Lower leg skin (tissue), 4 donors: ENCODE measurements at regions not wholly inside any gene's neighbourhood (a gene's known extent, or its start where the extent isn't known, plus 50 kb on each side); places are given as distances from the start of the nearest gene placed in this dataset.

Experiments
- DNase-seq, 2 donors: peaks; one replicate each; pipeline ENCODE4 v3.0.0-alpha.2; 2019; ENCODE audit warnings: low spot score in 2 of 2
- H3K4me3 ChIP-seq: fragments of 200-600 bp; sonication (generic); 2 replicates; pipeline ENCODE4 v1.5.1; 2017; ENCODE audit warnings: mild to moderate bottlenecking, low read depth; ENCODE audit not compliant: poor library complexity, severe bottlenecking
- CTCF ChIP-seq, 3 donors: fragments of 450-650 bp; IDR thresholded peaks; one replicate each; pipeline ENCODE4 v1.5.1; 2016; ENCODE audit warnings: antibody characterized with exemption in 3 of 3, mild to moderate bottlenecking in 3 of 3, moderate library complexity in 2 of 3
- POLR2A ChIP-seq, 2 donors: fragments of 450-650 bp; IDR thresholded peaks; one replicate each; pipeline ENCODE4 v1.6.1; 2016 to 2017; ENCODE audit warnings: antibody characterized with exemption in 2 of 2, mild to moderate bottlenecking in 1 of 2, moderate library complexity in 1 of 2
- whole genome bisulfite sequencing, 2 donors: methylation state at CpG; one replicate each; pipeline ENCODE4 v1.1.5; 2018; 5-methylcytosine and 5-hydroxymethylcytosine counted together
- intact Hi-C: fragments of 100-400 bp; cut with DNase I; formaldehyde crosslinking; loops from one replicate; pipeline ENCODE4 v1.15.0; 2023; ENCODE audit warnings: low total_unique reads

DNA sequence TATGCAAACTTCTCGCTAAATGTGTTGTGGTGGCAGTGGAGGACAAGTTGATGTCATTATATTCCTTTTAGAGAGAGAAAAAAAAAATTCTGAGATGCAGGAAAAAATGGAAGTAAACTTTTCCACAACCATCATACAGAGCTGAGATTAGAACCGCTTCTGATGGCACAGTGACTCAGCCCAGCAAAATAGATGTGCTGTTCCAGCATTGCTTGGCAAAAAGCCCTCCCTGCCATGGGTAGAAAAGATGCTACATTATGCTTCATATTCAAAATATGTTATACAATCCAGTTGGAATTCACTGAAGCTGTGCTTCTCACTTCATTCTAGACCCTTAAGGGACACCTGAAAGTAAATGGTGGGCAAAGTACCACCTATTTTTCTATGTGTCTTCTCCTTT is 1047.6 kb upstream of the FANCL start:
- no peak for DNase-seq
- intact Hi-C loops = no loop called here
- 58 to 64% methylated on average over 2 of the region's 2 CpGs for WGBS, 2 donors
- no peak overlapping the region for H3K4me3 ChIP-seq
- TF ChIP-seq CTCF (IDR thresholded peaks at IDR 0.05) = no peak
- TF ChIP-seq POLR2A (IDR thresholded peaks at IDR 0.05) = no peak

DNA sequence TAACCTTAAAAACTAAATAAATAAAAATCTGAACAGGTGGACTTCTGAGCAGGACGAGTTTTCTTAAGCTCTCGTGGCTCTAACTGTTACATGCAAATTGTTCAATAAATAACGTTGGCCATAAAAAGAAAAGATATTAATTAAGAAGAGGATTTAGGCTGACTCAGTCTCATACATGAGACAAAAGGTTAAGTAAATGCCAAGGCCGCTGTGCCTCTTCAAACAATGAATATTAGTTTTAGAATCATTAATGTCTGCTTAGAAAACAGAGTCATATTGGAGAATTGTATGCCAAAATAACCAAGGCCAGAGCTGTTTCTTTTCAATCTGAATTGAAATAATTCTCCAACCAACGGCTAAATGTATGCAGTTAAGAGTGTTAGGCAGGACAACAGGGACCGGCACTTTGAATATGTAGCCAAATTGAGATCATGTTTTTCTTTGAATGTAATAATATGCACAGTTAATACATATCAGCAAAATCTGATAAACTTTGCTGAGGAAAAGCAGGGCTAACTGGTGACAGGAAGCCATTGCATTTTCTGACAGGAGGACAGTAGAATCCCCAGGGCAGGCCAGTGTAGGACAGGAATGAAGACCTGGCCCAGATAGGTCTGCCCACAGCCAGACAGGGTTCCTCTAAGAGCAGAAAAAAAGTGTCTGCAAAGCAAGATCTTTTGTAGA is 1041.4 kb upstream of the FANCL start:
- WGBS, 2 donors = 76 to 77% methylated on average over 6 of the region's 6 CpGs
- DNase-seq = no peak
- TF ChIP-seq CTCF (IDR thresholded peaks at IDR 0.05) = no peak
- TF ChIP-seq POLR2A (IDR thresholded peaks at IDR 0.05) = no peak
- H3K4me3 ChIP-seq = no peak overlapping the region
- intact Hi-C loops = no loop called here

DNA sequence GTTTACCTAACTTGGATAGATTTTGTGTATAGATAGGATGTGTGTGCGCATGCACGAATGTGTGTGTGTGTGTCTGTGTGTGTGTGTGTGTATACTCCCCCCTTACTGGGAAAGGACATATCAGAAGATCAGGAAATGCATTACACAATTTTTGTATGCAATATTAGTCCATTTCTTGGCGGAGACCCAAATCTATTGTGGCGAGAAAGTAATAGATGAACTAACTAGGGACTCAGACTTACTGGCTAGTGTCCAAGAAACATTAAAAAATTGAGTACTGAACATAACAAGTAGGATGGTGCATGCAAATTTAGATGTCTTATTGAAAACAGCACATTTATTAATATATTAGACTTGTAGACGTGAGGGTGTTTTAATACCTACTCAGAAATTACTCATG is 1036.5 kb upstream of the FANCL start:
- DNase-seq = no peak
- no peak overlapping the region for H3K4me3 ChIP-seq
- 66% methylated on average over 5 of the region's 5 CpGs for WGBS, 2 donors
- intact Hi-C loops = no loop called here
- no peak for TF ChIP-seq POLR2A (IDR thresholded peaks at IDR 0.05)
- no peak for TF ChIP-seq CTCF (IDR thresholded peaks at IDR 0.05)

GRCh38 chr2:59276917-59277316 is 1035.8 kb upstream of the FANCL start:
- intact Hi-C loops = no loop called here
- TF ChIP-seq CTCF (IDR thresholded peaks at IDR 0.05) (no peak), POLR2A (IDR thresholded peaks at IDR 0.05) (no peak)
- DNase-seq = no peak
- WGBS, 2 donors = 73 to 76% methylated on average over 3 of the region's 3 CpGs
- H3K4me3 ChIP-seq = no peak overlapping the region

DNA sequence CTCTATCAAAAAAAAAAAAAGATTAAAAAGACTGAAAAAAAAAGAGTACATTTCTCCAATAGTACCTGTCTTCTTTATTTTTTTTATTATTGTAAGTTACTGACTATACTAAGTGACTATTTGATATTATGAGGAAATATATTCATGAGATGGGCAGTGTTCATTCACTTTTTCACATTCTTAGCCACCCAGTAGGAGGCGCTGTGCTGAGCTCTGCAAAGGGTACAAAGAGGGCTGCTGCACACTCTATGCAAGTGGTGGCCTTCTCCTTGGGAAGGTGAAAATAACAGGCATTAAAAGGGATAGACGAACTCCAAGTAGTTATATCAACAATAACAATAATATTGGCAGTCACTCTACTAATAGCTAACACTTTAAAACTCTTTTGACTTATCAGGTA is 1034.9 kb upstream of the FANCL start:
- no peak overlapping the region for H3K4me3 ChIP-seq
- TF ChIP-seq POLR2A (IDR thresholded peaks at IDR 0.05) (no peak), CTCF (IDR thresholded peaks at IDR 0.05) (no peak)
- intact Hi-C loops = no loop called here
- DNase-seq = no peak
- WGBS, 2 donors = 53 to 61% methylated on average over 2 of the region's 2 CpGs

DNA sequence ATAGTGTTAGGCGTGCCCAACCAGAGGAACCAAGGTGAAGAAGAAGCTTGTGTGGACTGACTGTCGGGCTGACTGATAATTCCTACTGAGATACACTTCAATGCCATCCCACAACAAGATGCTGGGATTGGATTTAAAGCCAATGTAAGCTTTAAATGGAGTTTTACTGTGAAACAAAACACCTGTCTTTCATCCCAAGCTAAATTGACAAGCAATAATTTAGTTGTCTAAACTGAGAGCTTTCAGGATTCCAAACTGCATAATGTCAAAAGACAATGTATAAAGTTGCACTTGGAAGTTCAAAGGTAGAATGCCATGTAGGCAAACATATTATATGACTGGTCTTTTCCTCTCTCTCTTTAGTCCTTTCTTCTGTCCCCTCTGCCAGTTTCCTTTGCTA is 1025.3 kb upstream of the FANCL start:
- 92 to 94% methylated on average over 2 of the region's 2 CpGs for WGBS, 2 donors
- no peak for DNase-seq
- intact Hi-C loops = no loop called here
- no peak overlapping the region for H3K4me3 ChIP-seq
- TF ChIP-seq POLR2A (IDR thresholded peaks at IDR 0.05) = no peak
- TF ChIP-seq CTCF (IDR thresholded peaks at IDR 0.05) = no peak
